ENCODE measurements at regions not wholly inside any gene's neighbourhood (a gene's known extent, or its start where the extent isn't known, plus 50 kb on each side); places are given as distances from the start of the nearest gene placed in this dataset.

- POLR2A ChIA-PET (ENCODE audit: unreplicated experiment) = interaction anchor here (0.7 kb wide), 1 partner anchor 75 kb away, joined by 5 read pairs; no protein-coding TSS in a partner anchor
- in situ Hi-C loops (cut with MboI; ENCODE audit: low sequenced_read_pairs) = no loop called here
- Histone ChIP-seq H2AK5ac (ENCODE audit: low read depth, low read length) (no peak overlapping the region), H3K4me2 (ENCODE audit: low read depth, low read length) (no peak overlapping the region), H3K56ac (ENCODE audit: extremely low read depth, insufficient read depth, low read length) (no peak overlapping the region), H4K20me1 (ENCODE audit: insufficient read depth, low read length) (no peaks in the 10 kb centered on the region), H2BK120ac (ENCODE audit: low read depth, low read length) (no peak overlapping the region), H3K9ac (ENCODE audit: low read depth, low read length) (no peak overlapping the region), H3K79me1 (ENCODE audit: low read depth in 1 of 2, low read length in 2 of 2) (no peaks in the 10 kb centered on the region), H3K4me3 (ENCODE audit: insufficient read depth, low read depth, low read length) (no peak overlapping the region), H3K27me3 (ENCODE audit: control insufficient read depth, insufficient read depth, low read length) (no peaks in the 10 kb centered on the region), H3K9me1 (ENCODE audit: insufficient read depth, low read length) (no peaks in the 10 kb centered on the region), H2BK5ac (ENCODE audit: low read depth, low read length, poor library complexity, severe bottlenecking) (no peak overlapping the region), H4K91ac (ENCODE audit: insufficient read depth, low read depth, low read length) (no peak overlapping the region), H4K5ac (ENCODE audit: low read depth, low read length) (no peak overlapping the region), H2AK9ac (replicated peaks; ENCODE audit: low read depth, low read length, poor library complexity) (no peak overlapping the region), H3K14ac (replicated peaks; ENCODE audit: low read depth, low read length) (no peak overlapping the region), H2BK20ac (ENCODE audit: low read depth, low read length) (no peak overlapping the region), H2AFZ (replicated peaks; ENCODE audit: low read length, poor library complexity) (no peak overlapping the region), H4K8ac (ENCODE audit: low read depth in 2 of 2, low read length in 2 of 2) (no peak overlapping the region), H3K4ac (ENCODE audit: low read depth, low read length) (no peak overlapping the region), H3K36me3 (ENCODE audit: control insufficient read depth, insufficient read depth, low read length) (no peaks in the 10 kb centered on the region), H3K18ac (ENCODE audit: low read depth, low read length) (no peak overlapping the region), H3K23ac (ENCODE audit: low read depth, low read length) (no peak overlapping the region), H3K9me3 (ENCODE audit: control insufficient read depth, insufficient read depth, low read length) (no peaks in the 10 kb centered on the region), H3K4me1 (ENCODE audit: control insufficient read depth, insufficient read depth, low read length) (peaks cover 5% of the 10 kb centered on the region), H3K27ac (ENCODE audit: insufficient read depth, low read length) (no peak overlapping the region), H2BK15ac (ENCODE audit: low read depth, low read length) (no peak overlapping the region)
- DNase-seq (no peak), ATAC-seq (ENCODE audit: low read depth) (no peak)
- BruUV-seq (replicated peaks) = no TSS peak
- WGBS, 2 experiments (ENCODE audit: extremely low coverage in 2 of 2, insufficient read length in 1 of 2) = 67% methylated on average over 4 of the region's 7 CpGs; no CpG with 5 or more reads in 1 of the 2 experiments
- TF ChIP-seq FOS (IDR thresholded peaks at IDR 0.05; ENCODE audit: low read depth, low read length) (no peak), RAD21 (IDR thresholded peaks at IDR 0.05; ENCODE audit: low read length) (no peak), CEBPB (IDR thresholded peaks at IDR 0.05; ENCODE audit: low read depth, low read length) (no peak), MAFK (IDR thresholded peaks at IDR 0.05; ENCODE audit: low read depth, low read length) (no peak), SMC3 (IDR thresholded peaks at IDR 0.05; ENCODE audit: low read depth, low read length) (no peak), USF2 (IDR thresholded peaks at IDR 0.05; ENCODE audit: low read depth, low read length) (no peak), RFX5 (IDR thresholded peaks at IDR 0.05; ENCODE audit: low read depth, low read length) (no peak), ELK1 (IDR thresholded peaks at IDR 0.05; ENCODE audit: borderline replicate concordance, low read depth, low read length) (no peak), CHD1 (IDR thresholded peaks at IDR 0.05; ENCODE audit: low read depth, low read length) (no peak), CTCF (conservative IDR thresholded peaks at IDR 0.05; ENCODE audit: low read depth, low read length) (no peak), BHLHE40 (IDR thresholded peaks at IDR 0.05; ENCODE audit: low read depth, low read length) (no peak), POLR2A (IDR thresholded peaks at IDR 0.05; ENCODE audit: low read depth, low read length) (no peak)
- CTCF ChIA-PET = interaction anchor here (0.9 to 1.4 kb wide), 2 partner anchors 116 to 118 kb away, joined by 3 read pairs; no protein-coding TSS in a partner anchor
- intact Hi-C loops (cut with micrococcal nuclease) = no loop called here
- dilution Hi-C loops (cut with HindIII; ENCODE audit: low sequenced_read_pairs, unreplicated experiment) = no loop called here
Measured at GRCh38 chr13:33606692-33607091, 211.3 kb upstream of the RFC3 start.

All from IMR-90 (cell line).